Progenitor cell of endocrine pancreas (in vitro differentiated cells): ENCODE measurements at regions not wholly inside any gene's neighbourhood (a gene's known extent, or its start where the extent isn't known, plus 50 kb on each side); places are given as distances from the start of the nearest gene placed in this dataset.

Experiments
- DNase-seq: peaks from one replicate; pipeline ENCODE4 v3.0.0; 2021; ENCODE audit warnings: low spot score; ENCODE audit not compliant: unreplicated experiment
- H3K27ac Mint-ChIP-seq: 2 replicates; pipeline ENCODE4 v1.8.0; 2021; ENCODE audit warnings: mild to moderate bottlenecking, moderate library complexity, mixed read lengths
- H3K27me3 Mint-ChIP-seq: 2 replicates; pipeline ENCODE4 v1.8.0; 2021; ENCODE audit warnings: mixed read lengths
- H3K36me3 Mint-ChIP-seq: 2 replicates; pipeline ENCODE4 v1.8.0; 2022; ENCODE audit warnings: mixed read lengths; ENCODE audit not compliant: insufficient read depth
- H3K4me1 Mint-ChIP-seq: 2 replicates; pipeline ENCODE4 v1.8.0; 2021; ENCODE audit warnings: low read depth, mixed read lengths
- H3K4me3 Mint-ChIP-seq: 2 replicates; pipeline ENCODE4 v1.8.0; 2021; ENCODE audit warnings: low read depth, mild to moderate bottlenecking, moderate library complexity, mixed read lengths
- H3K9me3 Mint-ChIP-seq: 2 replicates; pipeline ENCODE4 v1.8.0; 2021; ENCODE audit warnings: low read depth, mixed read lengths
- TF ChIP-seq, protein P1 (sequence below): fragments of 200-600 bp; sonication (generic); IDR thresholded peaks from one replicate; pipeline ENCODE4 v1.5.0; 2021; ENCODE audit warnings: antibody characterized with exemption, mild to moderate bottlenecking; ENCODE audit not compliant: unreplicated experiment

DNA sequence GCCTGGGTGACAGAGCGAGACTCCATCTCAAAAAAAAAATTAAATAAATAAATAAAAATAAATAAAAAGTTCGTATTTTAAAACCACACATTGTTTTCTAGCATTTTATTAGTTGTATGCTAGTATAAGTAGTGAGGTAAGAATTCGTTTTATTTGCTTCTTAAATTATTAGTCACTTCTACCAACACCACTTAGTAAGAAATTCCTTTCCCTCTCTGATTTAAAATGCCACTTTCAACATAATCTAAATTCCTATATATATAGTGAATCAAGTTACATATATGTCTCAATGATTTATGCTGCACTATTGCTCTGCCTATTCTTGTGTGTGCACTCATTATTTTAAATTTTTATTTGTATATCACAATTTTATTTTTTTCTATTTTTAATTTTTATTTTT, 72.1 kb downstream of the MAGEC1 start:
- no peaks in the 10 kb centered on the region for H3K4me1 Mint-ChIP-seq
- H3K36me3 Mint-ChIP-seq = no peaks in the 10 kb centered on the region
- H3K4me3 Mint-ChIP-seq = no peak overlapping the region
- DNase-seq = no peak
- H3K9me3 Mint-ChIP-seq = peaks cover 28% of the 10 kb centered on the region
- no peak overlapping the region for H3K27ac Mint-ChIP-seq
- no peaks in the 10 kb centered on the region for H3K27me3 Mint-ChIP-seq
- TF ChIP-seq, protein P1, sequence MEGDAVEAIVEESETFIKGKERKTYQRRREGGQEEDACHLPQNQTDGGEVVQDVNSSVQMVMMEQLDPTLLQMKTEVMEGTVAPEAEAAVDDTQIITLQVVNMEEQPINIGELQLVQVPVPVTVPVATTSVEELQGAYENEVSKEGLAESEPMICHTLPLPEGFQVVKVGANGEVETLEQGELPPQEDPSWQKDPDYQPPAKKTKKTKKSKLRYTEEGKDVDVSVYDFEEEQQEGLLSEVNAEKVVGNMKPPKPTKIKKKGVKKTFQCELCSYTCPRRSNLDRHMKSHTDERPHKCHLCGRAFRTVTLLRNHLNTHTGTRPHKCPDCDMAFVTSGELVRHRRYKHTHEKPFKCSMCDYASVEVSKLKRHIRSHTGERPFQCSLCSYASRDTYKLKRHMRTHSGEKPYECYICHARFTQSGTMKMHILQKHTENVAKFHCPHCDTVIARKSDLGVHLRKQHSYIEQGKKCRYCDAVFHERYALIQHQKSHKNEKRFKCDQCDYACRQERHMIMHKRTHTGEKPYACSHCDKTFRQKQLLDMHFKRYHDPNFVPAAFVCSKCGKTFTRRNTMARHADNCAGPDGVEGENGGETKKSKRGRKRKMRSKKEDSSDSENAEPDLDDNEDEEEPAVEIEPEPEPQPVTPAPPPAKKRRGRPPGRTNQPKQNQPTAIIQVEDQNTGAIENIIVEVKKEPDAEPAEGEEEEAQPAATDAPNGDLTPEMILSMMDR = no peak

DNA sequence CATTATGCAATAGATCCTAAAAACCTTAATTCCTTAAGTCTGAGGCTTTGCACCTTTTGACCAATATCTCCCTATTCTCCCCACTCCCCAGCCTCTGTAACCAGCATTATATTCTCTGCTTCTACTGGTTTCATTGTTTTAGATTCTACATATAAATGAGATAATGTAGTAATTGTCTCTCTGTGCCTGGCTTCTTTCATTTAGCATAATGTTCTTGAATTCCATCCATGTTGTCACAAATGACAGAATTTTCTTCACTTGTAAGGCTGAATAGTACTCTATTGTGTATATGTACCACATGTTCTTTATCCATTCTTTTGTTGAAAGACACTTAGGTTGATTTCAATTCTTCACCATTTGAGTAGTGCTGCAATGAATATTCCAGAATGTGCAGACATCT, 66.0 kb downstream of the MAGEC1 start:
- Mint-ChIP-seq H3K9me3 (peaks cover 14% of the 10 kb centered on the region), H3K4me3 (no peak overlapping the region), H3K4me1 (no peaks in the 10 kb centered on the region), H3K36me3 (no peaks in the 10 kb centered on the region), H3K27ac (no peak overlapping the region), H3K27me3 (no peaks in the 10 kb centered on the region)
- TF ChIP-seq, protein P1 = no peak
- no peak for DNase-seq

DNA sequence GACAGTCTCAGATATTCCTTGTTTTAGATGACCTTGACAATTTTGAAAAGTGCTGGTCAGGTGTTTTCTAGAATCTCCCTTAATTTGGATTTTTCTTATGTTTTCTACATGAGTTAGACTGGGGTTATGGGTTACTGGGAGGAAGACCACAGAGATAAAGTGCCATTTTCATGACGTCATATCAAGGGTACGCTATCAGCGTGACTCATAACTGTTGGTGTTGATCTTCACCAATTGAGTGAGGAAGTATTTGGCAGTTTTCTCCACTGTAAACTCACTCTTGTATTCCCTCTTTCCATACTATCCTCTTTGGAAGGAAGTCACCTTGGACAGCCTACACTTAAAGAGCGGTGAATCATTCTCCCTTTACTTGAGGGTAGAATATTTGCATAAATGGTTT, 56.9 kb downstream of the MAGEC1 start:
- H3K4me3 Mint-ChIP-seq = no peak overlapping the region
- TF ChIP-seq, protein P1 = no peak
- peaks cover 30% of the 10 kb centered on the region for H3K9me3 Mint-ChIP-seq
- no peaks in the 10 kb centered on the region for H3K4me1 Mint-ChIP-seq
- no peaks in the 10 kb centered on the region for H3K27me3 Mint-ChIP-seq
- H3K36me3 Mint-ChIP-seq = no peaks in the 10 kb centered on the region
- no peak overlapping the region for H3K27ac Mint-ChIP-seq
- DNase-seq = no peak
